ENCODE measurements at regions not wholly inside any gene's neighbourhood (a gene's known extent, or its start where the extent isn't known, plus 50 kb on each side); places are given as distances from the start of the nearest gene placed in this dataset.
"Not testable (repeated sequence)": the region's sequence is repeated elsewhere in the genome, so short reads cannot be mapped to it uniquely, and the experiment has no call there.

DNA sequence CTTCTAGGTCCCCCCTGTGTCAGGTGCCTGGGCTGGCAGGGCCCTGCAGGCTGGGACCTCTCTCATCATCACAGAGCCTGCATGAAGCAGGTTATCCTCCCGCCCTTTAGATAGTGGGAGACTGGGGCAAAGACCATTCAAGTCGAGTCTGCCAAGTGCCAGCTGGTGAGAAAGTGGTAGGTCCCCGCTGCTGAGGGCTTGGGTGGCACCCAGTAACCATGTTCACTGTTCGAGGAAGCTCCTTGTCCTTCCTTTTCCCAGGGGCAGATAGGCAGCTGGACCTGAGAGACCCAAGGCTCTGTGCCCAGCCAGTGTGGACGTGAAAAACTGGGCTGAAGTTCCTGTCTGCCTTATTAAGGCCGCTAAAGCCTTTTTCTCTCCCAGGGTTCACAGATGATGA lies 1319.8 kb downstream of the TBC1D22A start:
- DNase-seq: no peak

DNA sequence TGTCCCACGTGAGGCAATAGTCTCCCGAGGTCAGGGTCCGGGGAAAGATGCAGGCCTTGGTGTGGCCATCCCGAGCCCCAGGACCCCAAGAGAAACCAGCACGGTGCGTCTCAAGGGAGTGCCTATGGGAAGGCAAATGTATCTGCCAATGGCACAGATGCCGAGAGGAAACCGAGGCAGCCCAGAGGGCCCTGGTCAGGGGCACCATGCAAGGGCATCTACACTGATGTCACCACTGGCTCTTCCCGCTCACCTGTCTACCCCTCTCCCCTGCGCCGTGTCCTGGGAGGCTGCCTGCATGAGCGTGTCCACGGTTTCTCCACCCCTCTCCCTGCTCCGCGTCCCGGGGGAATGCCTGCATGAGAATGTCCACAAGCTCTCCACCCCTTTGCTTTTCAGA lies 1318.8 kb downstream of the TBC1D22A start:
- DNase-seq: no peak

- DNase-seq: no peak
Measured at GRCh38 chr22:48080316-48081165, 1318.1 kb downstream of the TBC1D22A start.

DNA sequence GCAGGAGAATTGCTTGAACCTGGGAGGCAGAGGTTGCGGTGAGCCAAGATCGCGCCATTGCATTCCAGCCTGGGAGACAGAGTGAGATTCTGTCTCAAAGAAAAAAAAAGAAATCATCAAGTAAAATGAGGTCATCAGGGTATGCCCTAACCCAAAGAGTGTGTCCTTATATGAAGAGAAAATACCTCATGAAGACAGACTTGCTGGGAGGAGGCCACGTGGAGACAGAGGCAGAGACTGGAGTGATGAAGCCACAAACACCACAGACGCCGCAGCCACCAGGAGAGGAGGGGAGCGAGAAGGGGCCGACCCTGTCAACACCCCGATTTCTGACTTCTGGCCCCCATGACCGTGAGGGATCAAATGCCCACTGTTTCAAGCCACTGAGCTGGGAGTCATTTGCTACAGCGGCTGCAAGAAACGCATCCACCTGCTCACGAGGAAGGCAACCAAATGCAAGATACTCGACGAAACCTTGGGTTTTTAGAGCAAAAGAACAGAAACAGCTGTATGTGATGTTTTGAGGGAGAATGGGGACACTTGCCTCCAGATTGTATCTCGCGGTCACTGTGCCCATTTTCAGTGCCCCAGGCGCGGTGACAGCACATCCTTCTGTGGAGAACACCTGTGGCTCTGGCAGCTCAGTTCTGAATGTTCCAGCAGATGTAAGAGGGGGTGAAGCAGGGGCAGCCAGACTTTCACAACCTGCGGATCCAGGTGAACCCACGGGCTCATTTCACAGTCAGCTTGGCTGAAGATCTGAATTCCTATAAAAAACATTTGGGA lies 1317.2 kb downstream of the TBC1D22A start:
- DNase-seq: no peak

- DNase-seq: no peak
Measured at GRCh38 chr22:48078825-48079224, 1316.4 kb downstream of the TBC1D22A start.

GRCh38 chr22:48077699-48078098 lies 1315.2 kb downstream of the TBC1D22A start:
- DNase-seq: no peak

GRCh38 chr22:48076008-48076407 lies 1313.6 kb downstream of the TBC1D22A start:
- DNase-seq: no peak

DNA sequence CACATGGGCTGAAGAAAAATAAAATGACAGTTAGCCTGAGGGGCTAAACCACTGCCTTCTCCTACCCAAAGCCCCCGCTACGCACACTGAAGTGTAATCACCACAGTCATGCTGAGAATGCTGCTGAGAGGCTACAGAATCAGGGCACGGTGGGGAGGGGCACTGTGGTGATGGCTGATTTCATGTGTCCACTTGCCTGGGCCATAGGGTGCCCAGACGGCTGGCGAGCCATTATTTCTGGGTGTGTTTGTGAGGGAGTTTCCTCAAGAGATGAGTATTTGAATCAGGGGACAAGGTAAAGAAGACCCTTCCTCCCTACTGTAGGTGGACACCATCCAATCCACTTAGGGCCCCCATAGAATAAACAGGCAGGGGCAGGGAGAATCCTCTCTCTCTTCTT lies 1313.2 kb downstream of the TBC1D22A start:
- DNase-seq: no peak

DNA sequence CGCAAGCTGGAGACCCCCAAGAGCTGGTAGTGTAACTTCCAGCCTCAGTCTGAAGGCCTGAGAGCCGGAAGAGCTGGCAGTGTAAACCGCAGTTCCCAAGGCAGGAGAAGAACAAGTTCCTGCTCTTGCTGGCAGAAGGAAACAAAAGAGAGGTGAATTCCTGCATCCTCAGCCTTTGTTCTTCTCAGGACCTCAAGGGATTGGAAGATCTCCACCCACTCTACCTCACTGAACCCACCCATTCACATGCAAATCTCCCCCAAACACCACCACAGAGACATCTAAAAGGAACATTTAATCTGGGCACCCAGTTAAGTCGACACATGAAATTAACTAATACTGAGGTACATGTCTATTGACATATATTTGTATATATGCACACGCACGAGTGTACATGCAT lies 1310.3 kb downstream of the TBC1D22A start:
- DNase-seq: no peak

DNA sequence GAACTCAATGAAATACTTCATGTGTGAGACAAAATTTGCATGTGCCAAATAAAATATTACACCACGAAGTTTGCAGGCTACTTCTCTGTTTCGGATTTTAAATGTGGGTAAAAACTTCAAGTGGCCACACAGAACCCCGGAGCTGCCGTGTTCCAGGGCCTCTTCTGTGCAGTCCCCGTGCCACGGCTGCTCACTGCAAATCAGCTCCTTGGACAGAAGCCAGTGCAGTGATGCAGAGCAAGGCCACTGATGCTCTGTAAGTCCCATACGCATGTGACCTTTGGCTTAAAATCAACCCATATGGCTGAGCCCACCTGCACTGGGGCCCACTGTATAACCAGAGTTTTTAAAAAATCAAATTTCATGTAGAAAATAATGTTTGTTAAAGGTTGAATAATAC lies 1309.4 kb downstream of the TBC1D22A start:
- no peak for DNase-seq

DNA sequence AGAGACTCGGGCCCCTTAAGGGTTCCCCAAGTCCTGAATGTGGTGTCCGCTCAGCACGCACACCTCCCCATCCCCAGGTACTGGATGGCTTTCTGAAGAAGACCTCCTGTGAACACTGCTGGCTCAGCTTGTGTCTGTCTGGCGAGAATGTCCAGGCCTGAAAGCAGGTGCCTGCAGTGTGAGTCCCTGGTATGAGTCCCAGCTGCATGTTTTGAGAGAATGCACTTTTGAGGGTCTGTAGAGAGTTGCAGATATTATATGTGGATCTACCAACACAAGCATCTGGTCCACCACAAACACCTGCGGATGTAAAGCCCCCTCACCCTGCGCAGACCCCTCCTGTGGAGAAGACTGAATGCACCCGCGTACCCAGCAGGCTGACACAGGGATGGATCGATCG lies 1308.9 kb downstream of the TBC1D22A start:
- DNase-seq: no peak

- DNase-seq: no peak
Measured at GRCh38 chr22:48070760-48071159, 1308.3 kb downstream of the TBC1D22A start.

DNA sequence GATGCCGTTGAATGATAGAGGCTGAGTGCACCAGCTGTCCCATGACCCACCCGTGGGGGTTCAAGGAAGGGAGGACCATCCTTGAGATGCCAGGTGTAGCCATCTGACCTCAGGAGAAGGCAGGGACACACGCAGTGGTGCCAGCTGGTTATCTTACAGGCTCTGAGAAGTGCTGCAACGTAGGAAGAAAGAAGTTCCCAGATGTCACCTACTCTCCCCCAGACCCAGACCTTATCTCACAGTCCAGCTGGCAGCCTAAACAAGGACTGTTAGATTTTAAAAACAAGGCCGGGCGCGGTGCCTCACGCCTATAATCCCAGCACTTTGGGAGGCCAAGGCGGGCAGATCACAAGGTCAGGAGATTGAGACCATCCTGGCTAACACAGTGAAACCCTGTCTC lies 1307.6 kb downstream of the TBC1D22A start:
- no peak for DNase-seq

GRCh38 chr22:48069256-48069655 lies 1306.8 kb downstream of the TBC1D22A start:
- DNase-seq: no peak

GRCh38 chr22:48068323-48068885 lies 1306.0 kb downstream of the TBC1D22A start:
- DNase-seq: no peak

- no peak for DNase-seq
Measured at GRCh38 chr22:48065892-48066291, 1303.4 kb downstream of the TBC1D22A start.

DNA sequence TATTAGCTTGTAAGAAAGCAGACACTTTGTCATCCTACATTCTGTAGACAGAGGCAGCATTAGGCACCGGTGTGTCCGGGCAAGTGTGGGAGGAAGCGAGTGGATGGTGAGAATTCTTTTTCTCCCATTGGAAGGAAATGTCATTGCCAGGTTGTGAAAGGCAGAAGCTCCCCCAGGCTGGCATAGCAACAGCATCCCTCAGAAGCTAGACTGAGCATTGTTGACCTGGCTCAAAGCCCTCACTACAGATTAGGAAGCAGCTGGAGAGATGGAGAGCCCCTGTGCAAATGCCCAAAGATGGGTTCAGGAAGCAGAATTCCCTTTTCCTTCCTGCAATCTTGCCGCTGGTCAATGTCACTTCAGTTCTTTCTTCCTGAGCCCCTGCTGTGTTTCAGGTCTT lies 1299.3 kb downstream of the TBC1D22A start:
- no peak for DNase-seq

GRCh38 chr22:48060266-48060665 lies 1297.8 kb downstream of the TBC1D22A start:
- DNase-seq: no peak

DNA sequence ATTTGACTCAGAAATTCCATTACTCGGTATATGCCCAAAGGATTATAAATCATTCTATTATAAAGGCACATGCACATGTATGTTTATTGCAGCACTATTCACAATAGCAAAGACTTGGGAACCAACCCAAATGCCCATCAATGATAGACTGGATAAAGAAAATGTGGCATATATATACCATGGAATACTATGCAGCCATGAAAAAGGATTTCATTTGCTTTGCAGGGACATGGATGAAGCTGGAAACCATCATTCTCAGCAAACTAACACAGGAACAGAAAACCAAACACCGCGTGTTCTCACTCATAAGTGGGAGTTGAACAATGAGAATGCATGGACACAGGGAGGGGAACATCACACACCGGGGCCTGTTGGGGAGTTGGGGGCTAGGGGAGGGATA lies 1297.1 kb downstream of the TBC1D22A start:
- not testable (repeated sequence) for DNase-seq

DNA sequence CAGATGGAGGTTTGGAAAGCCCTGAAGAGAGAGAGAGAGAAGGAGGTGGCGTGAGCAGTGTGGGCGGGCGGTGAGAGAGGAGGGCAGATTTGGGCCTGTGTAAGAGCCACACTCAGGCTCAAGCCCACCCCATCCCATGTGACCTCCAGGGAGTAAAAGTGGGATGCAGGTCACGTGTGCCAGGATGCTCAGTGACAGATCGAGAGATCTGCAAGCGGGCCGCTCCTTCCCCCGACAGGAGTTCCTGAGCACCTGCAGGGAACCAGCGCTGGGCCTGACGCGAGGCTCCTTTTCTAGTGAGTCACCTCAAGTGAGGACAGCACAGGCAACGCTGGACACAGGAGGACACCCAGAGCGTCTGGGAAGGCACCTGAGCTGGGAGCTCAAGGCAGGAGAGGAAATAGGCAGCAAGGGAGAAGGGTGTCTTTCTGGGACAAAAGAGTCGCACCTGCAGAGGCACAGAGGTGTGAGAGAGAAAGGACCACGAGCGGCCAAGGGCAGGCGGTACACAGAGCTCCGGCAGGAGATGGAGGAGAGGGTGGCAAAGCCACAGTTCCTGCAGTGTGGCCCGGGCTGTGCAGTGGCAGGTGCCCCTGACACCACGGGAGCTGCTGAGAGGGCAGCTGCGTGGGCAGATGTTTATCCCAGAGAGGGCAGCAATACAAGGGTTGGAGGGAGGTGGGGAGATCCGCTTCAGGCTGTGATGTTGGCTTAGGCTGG lies 1294.8 kb downstream of the TBC1D22A start:
- DNase-seq: no peak

- no peak for DNase-seq
Measured at GRCh38 chr22:48055827-48056226, 1293.4 kb downstream of the TBC1D22A start.

DNA sequence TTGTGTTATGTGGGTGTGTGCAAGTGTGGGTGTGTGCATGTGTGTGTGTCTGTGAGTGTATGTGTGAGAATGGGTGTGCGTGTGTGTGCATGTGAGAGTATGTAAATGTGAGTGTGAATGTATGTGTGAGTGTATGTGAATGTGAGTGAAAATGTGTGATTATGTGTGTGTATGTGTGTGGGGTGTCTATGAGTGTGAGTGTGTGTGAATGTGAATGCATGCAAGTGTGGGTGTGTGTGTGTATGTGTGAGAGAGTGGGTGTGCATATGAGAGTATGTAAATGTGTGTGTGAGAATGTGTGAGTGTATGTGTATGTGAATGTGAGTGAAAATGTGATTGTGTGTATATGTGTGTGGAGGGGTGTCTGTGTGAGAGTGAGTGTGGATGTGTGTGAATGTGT lies 1292.7 kb downstream of the TBC1D22A start:
- no peak for DNase-seq

DNA sequence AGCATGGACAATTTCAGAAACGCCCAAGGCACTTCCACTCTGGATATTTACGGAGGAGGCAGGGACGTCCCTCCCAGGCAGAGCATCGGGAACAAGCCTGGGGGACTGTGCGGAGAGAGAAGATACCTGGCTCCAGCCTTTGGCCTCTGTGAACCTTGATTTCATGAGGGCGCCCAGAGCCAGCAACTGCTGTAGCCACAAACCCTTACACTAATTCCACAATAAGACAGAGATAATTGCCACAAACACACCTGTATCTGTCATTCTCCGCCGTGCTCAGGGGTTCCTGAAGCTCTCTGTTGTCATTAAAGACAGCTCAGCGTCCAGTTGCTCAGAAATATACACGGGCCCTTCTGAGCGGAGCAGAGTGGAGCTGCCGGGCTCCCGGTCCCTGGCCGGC lies 1292.1 kb downstream of the TBC1D22A start:
- no peak for DNase-seq

Measured in femur (tissue), 1 donor.